ENCODE measurements at regions not wholly inside any gene's neighbourhood (a gene's known extent, or its start where the extent isn't known, plus 50 kb on each side); places are given as distances from the start of the nearest gene placed in this dataset.

GRCh38 chr6:134436281-134436815 lies 118.4 kb upstream of the SGK1 start (continued):
- TF ChIP-seq ZFP91 (CRISPR knock-in tag; IDR thresholded peaks at IDR 0.05) = no peak
- peak; percentile 82 for TF ChIP-seq PKNOX1 (IDR thresholded peaks at IDR 0.05)
- TF ChIP-seq SMC3 (conservative IDR thresholded peaks at IDR 0.05; ENCODE audit: insufficient read depth, low read depth, low read length) = no peak
- TF ChIP-seq ZBTB43 (CRISPR knock-in tag; IDR thresholded peaks at IDR 0.05) = no peak
- no peak for TF ChIP-seq NKRF (IDR thresholded peaks at IDR 0.05; ENCODE audit: borderline replicate concordance)
- no peak for TF ChIP-seq ZNF347 (CRISPR knock-in tag; IDR thresholded peaks at IDR 0.05; ENCODE audit: low read depth)
- no peak for TF ChIP-seq MCM2 (IDR thresholded peaks at IDR 0.05; ENCODE audit: low read depth)
- no peak for TF ChIP-seq HBP1 (CRISPR knock-in tag; IDR thresholded peaks at IDR 0.05)
- TF ChIP-seq ZBED1 (IDR thresholded peaks at IDR 0.05) = no peak
- no peak for TF ChIP-seq ZNF311 (CRISPR knock-in tag; IDR thresholded peaks at IDR 0.05)
- TF ChIP-seq TBP (optimal IDR thresholded peaks at IDR 0.05; ENCODE audit: low read depth, low read length) = no peak
- no peak for TF ChIP-seq EZH2 (IDR thresholded peaks at IDR 0.05; ENCODE audit: borderline replicate concordance, low read depth, low read length)
- TF ChIP-seq ZNF445 (CRISPR knock-in tag; IDR thresholded peaks at IDR 0.05; ENCODE audit: low read depth) = no peak
- TF ChIP-seq ATF7 (IDR thresholded peaks at IDR 0.05) = 0 out of 2 replicates have a peak, but pooled peaks have one; percentile 50
- no peak for TF ChIP-seq ZNF609 (CRISPR knock-in tag; IDR thresholded peaks at IDR 0.05; ENCODE audit: borderline replicate concordance)
- no peak for TF ChIP-seq ZNF780A (CRISPR knock-in tag; IDR thresholded peaks at IDR 0.05)
